ENCODE measurements at regions not wholly inside any gene's neighbourhood (a gene's known extent, or its start where the extent isn't known, plus 50 kb on each side); places are given as distances from the start of the nearest gene placed in this dataset.
A peak's percentile ranks its signal among the peaks of the same experiment; 100 is the strongest.

GRCh38 chr10:43866712-43867111, 218.0 kb upstream of the ZNF32 start:
- no peak overlapping the region for H3K9ac ChIP-seq (replicated peaks in 1 of 4; ENCODE audit: extremely low read depth in 1 of 4, low read depth in 3 of 4, low read length in 3 of 4)
- H2AK5ac ChIP-seq (ENCODE audit: low read depth, low read length): no peak overlapping the region
- FAIRE-seq: no peak
- H3K23ac ChIP-seq (ENCODE audit: insufficient read length): no peak overlapping the region
- no peak overlapping the region for H4K91ac ChIP-seq (replicated peaks; ENCODE audit: insufficient read length, low read length)
- no peaks in the 10 kb centered on the region for H3K23me2 ChIP-seq (ENCODE audit: low read depth, low read length)
- no peak overlapping the region for H2BK15ac ChIP-seq (ENCODE audit: low read length)
- H2BK20ac ChIP-seq (ENCODE audit: low read length): no peak overlapping the region
- H3K27ac ChIP-seq (ENCODE audit: low read depth, low read length): no peak overlapping the region
- H3K56ac ChIP-seq (replicated peaks; ENCODE audit: insufficient read length, low read depth, low read length): no peak overlapping the region
- H3K4me2 ChIP-seq (ENCODE audit: insufficient read depth in 1 of 2, low read depth in 2 of 2, low read length in 2 of 2): no peak overlapping the region
- H2BK5ac ChIP-seq (ENCODE audit: low read depth, low read length): no peak overlapping the region
- no peak overlapping the region for H3K18ac ChIP-seq (ENCODE audit: extremely low read depth, low read length)
- no peak overlapping the region for H4K8ac ChIP-seq (ENCODE audit: extremely low read depth, insufficient read depth, low read length)
- H2BK120ac ChIP-seq (replicated peaks; ENCODE audit: low read depth, low read length): no peak overlapping the region
- no peaks in the 10 kb centered on the region for H3K36me3 ChIP-seq (ENCODE audit: control insufficient read depth in 2 of 4, insufficient read depth in 4 of 4, low read length in 3 of 4)
- peak in 1 of 2 experiments; percentile 4 for DNase-seq (ENCODE audit: low read depth in 1 of 2, low spot score in 2 of 2)
- CTCF ChIA-PET (ENCODE audit: partially characterized antibody): interaction anchor here (0.6 to 1.7 kb wide), 6 partner anchors 9 to 504 kb away, joined by 3 to 4 read pairs (median 4); no protein-coding TSS in a partner anchor
- H3K4me3 ChIP-seq (ENCODE audit: extremely low read depth in 1 of 4, insufficient read depth in 2 of 4, low read depth in 3 of 4, low read length in 4 of 4): no peak overlapping the region
- no peaks in the 10 kb centered on the region; a peak in 1 of 7 replicates for H3K4me1 ChIP-seq (replicated peaks in 1 of 4; ENCODE audit: control insufficient read depth in 3 of 4, insufficient read depth in 4 of 4, low read length in 3 of 4)
- H3K27me3 ChIP-seq (replicated peaks in 1 of 4; ENCODE audit: control insufficient read depth in 3 of 4, extremely low read depth in 1 of 4, insufficient read depth in 3 of 4, low read length in 3 of 4): no peaks in the 10 kb centered on the region
- H3K4ac ChIP-seq (replicated peaks; ENCODE audit: insufficient read length, low read depth, low read length): no peak overlapping the region
- no peak overlapping the region for H4K5ac ChIP-seq (ENCODE audit: insufficient read length, low read depth, low read length)
- H3K9me3 ChIP-seq (ENCODE audit: insufficient read depth in 2 of 2, low read depth in 1 of 2, low read length in 1 of 2): no peaks in the 10 kb centered on the region
- H2BK12ac ChIP-seq (ENCODE audit: low read depth, low read length): no peak overlapping the region
- POLR2A ChIA-PET (ENCODE audit: partially characterized antibody): interaction anchor here (1.2 kb wide), 1 partner anchor 62 kb away, joined by 3 read pairs; no protein-coding TSS in a partner anchor
- no peaks in the 10 kb centered on the region for H3K79me1 ChIP-seq (ENCODE audit: low read depth, low read length)
- no peak overlapping the region for H3K14ac ChIP-seq (ENCODE audit: insufficient read length)
- H4K20me1 ChIP-seq (replicated peaks in 1 of 2; ENCODE audit: control insufficient read depth in 1 of 2, insufficient read depth in 2 of 2, low read length in 2 of 2): no peaks in the 10 kb centered on the region
- H2AFZ ChIP-seq (ENCODE audit: low read length): no peak overlapping the region
- no peaks in the 10 kb centered on the region for H3K79me2 ChIP-seq (ENCODE audit: control insufficient read depth in 1 of 2, insufficient read depth in 2 of 2, low read length in 2 of 2)
- 75% methylated on average over 6 of the region's 6 CpGs; no CpG with 5 or more reads in 1 of the 2 experiments for WGBS, 2 experiments (ENCODE audit: extremely low coverage in 1 of 2, insufficient coverage in 1 of 2, insufficient read length in 1 of 2, insufficient replicate concordance in 2 of 2, low coverage in 1 of 2, low lambda C conversion rate in 2 of 2, missing lambda C conversion rate in 1 of 2)
- TF ChIP-seq, protein P1, sequence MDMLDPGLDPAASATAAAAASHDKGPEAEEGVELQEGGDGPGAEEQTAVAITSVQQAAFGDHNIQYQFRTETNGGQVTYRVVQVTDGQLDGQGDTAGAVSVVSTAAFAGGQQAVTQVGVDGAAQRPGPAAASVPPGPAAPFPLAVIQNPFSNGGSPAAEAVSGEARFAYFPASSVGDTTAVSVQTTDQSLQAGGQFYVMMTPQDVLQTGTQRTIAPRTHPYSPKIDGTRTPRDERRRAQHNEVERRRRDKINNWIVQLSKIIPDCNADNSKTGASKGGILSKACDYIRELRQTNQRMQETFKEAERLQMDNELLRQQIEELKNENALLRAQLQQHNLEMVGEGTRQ (IDR thresholded peaks at IDR 0.05; ENCODE audit: low read length): no peak
- TF ChIP-seq SP1 (IDR thresholded peaks at IDR 0.05; ENCODE audit: low read depth, low read length): no peak
- no peak for TF ChIP-seq TCF12 (IDR thresholded peaks at IDR 0.05; ENCODE audit: low read depth, low read length)
- no peak for TF ChIP-seq CEBPB (IDR thresholded peaks at IDR 0.05; ENCODE audit: low read depth, low read length)
- TF ChIP-seq SIX5 (IDR thresholded peaks at IDR 0.05; ENCODE audit: low read depth, low read length): no peak
- no peak for TF ChIP-seq TBP (IDR thresholded peaks at IDR 0.05; ENCODE audit: low read depth, low read length)
- no peak for TF ChIP-seq SP4 (IDR thresholded peaks at IDR 0.05; ENCODE audit: low read length)
- no peak for TF ChIP-seq SRF (IDR thresholded peaks at IDR 0.05; ENCODE audit: low read depth, low read length)
- TF ChIP-seq JUND (IDR thresholded peaks at IDR 0.05; ENCODE audit: low read length): no peak
- TF ChIP-seq SP2 (IDR thresholded peaks at IDR 0.05; ENCODE audit: low read length): no peak
- no peak for TF ChIP-seq MAX (IDR thresholded peaks at IDR 0.05)
- TF ChIP-seq SUZ12 (IDR thresholded peaks at IDR 0.05; ENCODE audit: low read length): no peak
- no peak for TF ChIP-seq BRCA1 (IDR thresholded peaks at IDR 0.05; ENCODE audit: low read depth, low read length)
- no peak for TF ChIP-seq RNF2 (IDR thresholded peaks at IDR 0.05; ENCODE audit: borderline replicate concordance, low read depth, low read length, missing control alignments, poor library complexity, severe bottlenecking)

Data from H1 (cell line).